ENCODE measurements at regions not wholly inside any gene's neighbourhood (a gene's known extent, or its start where the extent isn't known, plus 50 kb on each side); places are given as distances from the start of the nearest gene placed in this dataset.

GRCh38 chr13:65378484-65378883 lies 1851.7 kb downstream of the PCDH9 start:
- no peak for TF ChIP-seq MAX (IDR thresholded peaks at IDR 0.05; ENCODE audit: insufficient read depth, insufficient read length)
- no peak for TF ChIP-seq JUN (IDR thresholded peaks at IDR 0.05; ENCODE audit: borderline replicate concordance, insufficient read depth, insufficient read length, low read depth)
- no peak for TF ChIP-seq EZH2 (IDR thresholded peaks at IDR 0.05; ENCODE audit: borderline replicate concordance, low read depth, low read length, severe bottlenecking)
- no peak for TF ChIP-seq MYC (IDR thresholded peaks at IDR 0.05; ENCODE audit: low read depth, low read length)
- no peak for TF ChIP-seq POLR2A (IDR thresholded peaks at IDR 0.05; ENCODE audit: low read depth, low read length)
- TF ChIP-seq CTCF (IDR thresholded peaks at IDR 0.05; ENCODE audit: extremely low read depth in 1 of 2, insufficient read depth in 1 of 2, low read depth in 1 of 2, low read length in 2 of 2): no peak
- no peak for TF ChIP-seq FOS (IDR thresholded peaks at IDR 0.05; ENCODE audit: borderline replicate concordance, insufficient read depth, low read length)
- TF ChIP-seq POLR2AphosphoS5 (IDR thresholded peaks at IDR 0.05; ENCODE audit: insufficient read depth, low read depth, low read length): no peak
- TF ChIP-seq GATA2 (IDR thresholded peaks at IDR 0.05; ENCODE audit: insufficient read depth, insufficient read length, low read depth, low read length): no peak
- Histone ChIP-seq H3K4me3 (replicated peaks in 1 of 3; ENCODE audit: insufficient read depth in 1 of 3, low read depth in 1 of 3, low read length in 3 of 3) (no peak overlapping the region), H3K27me3 (ENCODE audit: control insufficient read depth in 2 of 2, insufficient read depth in 2 of 2, low read length in 2 of 2) (no peaks in the 10 kb centered on the region), H3K27ac (ENCODE audit: insufficient read depth, low read depth, low read length) (no peak overlapping the region), H3K4me2 (ENCODE audit: insufficient read depth, low read length) (no peak overlapping the region), H3K4me1 (ENCODE audit: control insufficient read depth, extremely low read depth, insufficient read depth, low read length) (no peaks in the 10 kb centered on the region), H3K79me2 (ENCODE audit: control insufficient read depth, insufficient read depth, low read length) (no peaks in the 10 kb centered on the region), H4K20me1 (replicated peaks; ENCODE audit: control insufficient read depth, extremely low read depth, insufficient read depth, low read length) (no peaks in the 10 kb centered on the region), H3K36me3 (ENCODE audit: control insufficient read depth in 2 of 2, extremely low read depth in 1 of 2, insufficient read depth in 2 of 2, low read length in 2 of 2) (no peaks in the 10 kb centered on the region), H3K9me3 (replicated peaks; ENCODE audit: control insufficient read depth, insufficient read depth, low read length) (no peaks in the 10 kb centered on the region), H3K9ac (replicated peaks; ENCODE audit: extremely low read depth, insufficient read depth, low read length) (no peak overlapping the region), H3K9me1 (replicated peaks; ENCODE audit: control insufficient read depth, extremely low read depth, insufficient read depth, low read length) (no peaks in the 10 kb centered on the region), H2AFZ (ENCODE audit: low read depth, low read length) (no peak overlapping the region)
- POLR2A ChIA-PET: no interaction called here
- intact Hi-C loops (cut with micrococcal nuclease): no loop called here
- dilution Hi-C loops (cut with MboI; ENCODE audit: extremely low pct_ligation_motif_present, low sequenced_read_pairs): no loop called here
- CTCF ChIA-PET: no interaction called here
- BruUV-seq (replicated peaks): no TSS peak
- no peak for FAIRE-seq
- DNase-seq (ENCODE audit: low read depth, low spot score): no peak

Measured in endothelial cell of umbilical vein (primary cell).